CD1c-positive myeloid dendritic cell (primary cell): ENCODE measurements at regions not wholly inside any gene's neighbourhood (a gene's known extent, or its start where the extent isn't known, plus 50 kb on each side); places are given as distances from the start of the nearest gene placed in this dataset.
"Not testable (repeated sequence)": the region's sequence is repeated elsewhere in the genome, so short reads cannot be mapped to it uniquely, and the experiment has no call there.

Experiments used
- DNase-seq: peaks from one replicate; pipeline ENCODE4 v3.0.0-alpha.2; 2016; ENCODE audit errors: extremely low spot score

GRCh38 chr1:25022361-25023189 lies 92.5 kb upstream of the RUNX3 start:
- peak; percentile 95 for DNase-seq

DNA sequence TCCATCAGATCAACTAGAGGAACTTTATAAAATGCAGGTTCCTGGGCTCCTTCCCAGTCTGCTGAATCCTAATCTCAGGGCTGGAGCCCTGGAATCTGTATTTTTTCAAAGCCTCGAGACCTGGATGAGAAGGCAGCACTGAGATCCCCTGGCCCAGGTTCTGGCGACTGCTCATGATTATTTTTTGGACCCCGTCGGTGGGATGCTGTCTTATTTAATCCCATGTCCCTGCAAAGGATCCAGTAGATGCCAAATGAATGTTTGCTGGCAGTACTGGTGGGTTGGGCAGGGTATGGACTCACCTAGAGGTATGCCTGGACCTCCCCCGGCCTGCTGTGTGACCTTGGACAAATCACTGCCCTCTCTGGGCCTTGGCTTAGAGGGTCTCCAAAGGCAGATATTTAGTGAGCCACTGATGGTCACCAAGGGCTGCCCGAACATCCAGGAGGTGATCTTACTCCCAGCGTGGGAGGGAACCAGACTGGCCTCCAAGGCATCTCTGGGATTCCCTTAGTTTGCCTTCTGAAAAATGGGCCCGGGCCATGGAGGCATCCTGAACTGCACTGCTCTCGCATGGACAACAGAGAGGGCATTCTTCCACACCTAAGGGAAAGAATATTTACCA lies 91.6 kb upstream of the RUNX3 start:
- no peak for DNase-seq

GRCh38 chr1:25020851-25021590 lies 90.9 kb upstream of the RUNX3 start:
- no peak for DNase-seq

DNA sequence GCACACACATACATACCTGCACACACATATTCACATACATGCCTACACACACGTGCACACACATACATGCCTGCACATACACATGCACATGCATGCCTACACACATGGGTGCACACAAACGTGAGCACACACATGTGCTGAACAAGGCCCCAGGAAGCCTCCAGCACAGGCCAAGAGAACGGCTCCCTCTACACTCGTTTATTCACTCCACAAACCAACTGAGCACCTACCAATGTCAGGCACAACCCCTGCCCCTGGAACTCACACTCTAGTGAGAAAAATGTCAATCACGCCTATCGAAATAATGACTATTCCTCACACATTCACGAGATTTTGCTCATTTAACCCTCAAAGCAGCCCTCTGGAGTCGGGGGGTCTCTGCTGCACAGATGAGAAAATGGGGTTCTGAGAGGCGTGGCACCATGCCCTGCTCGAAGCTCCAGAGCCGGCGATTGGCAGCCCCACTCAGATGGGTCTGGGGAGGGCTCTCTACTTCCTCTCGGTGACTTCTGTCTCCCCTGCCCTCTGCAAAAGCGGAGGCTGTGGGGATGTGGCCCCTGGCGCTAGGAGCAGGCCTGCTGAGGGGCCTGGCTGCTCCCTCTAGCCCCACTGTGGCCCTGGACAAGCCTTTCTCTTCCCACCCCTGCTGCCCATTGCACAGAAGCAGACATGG lies 90.2 kb upstream of the RUNX3 start:
- DNase-seq, result peak; percentile 53

DNA sequence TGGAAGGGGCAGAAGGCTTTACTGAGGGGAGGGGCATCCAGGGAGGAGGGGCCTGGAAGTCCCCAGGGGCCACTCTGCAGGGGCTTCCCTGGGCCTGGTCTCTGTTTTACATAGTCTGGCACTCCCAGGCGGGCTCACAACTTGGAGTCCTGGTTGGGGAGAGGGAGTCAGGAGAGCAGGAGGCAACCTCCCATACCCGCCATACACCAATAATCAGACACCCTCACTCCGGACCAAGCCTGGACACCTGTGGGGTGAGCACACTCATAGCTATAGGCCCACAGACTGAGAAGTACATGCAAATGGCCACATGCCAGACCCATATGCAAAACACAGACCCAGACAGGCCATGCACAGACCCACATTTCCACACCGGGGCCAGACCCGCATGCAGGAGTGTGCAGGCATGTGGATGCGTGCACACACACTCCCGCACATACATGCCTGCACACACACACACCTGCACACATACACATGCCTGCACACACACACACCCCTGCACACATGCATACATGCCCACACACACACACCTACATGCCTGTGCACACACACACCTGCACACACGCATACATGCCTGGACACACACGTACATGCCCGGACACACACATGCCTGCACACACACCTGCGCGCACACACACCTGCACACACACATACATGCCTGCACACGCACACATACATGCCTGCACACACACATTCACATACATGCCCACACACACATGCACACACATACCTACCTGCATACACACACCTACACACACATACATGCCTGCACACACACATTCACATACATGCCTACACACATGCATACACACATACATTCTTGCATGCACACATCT lies 89.5 kb upstream of the RUNX3 start:
- no peak for DNase-seq

DNA sequence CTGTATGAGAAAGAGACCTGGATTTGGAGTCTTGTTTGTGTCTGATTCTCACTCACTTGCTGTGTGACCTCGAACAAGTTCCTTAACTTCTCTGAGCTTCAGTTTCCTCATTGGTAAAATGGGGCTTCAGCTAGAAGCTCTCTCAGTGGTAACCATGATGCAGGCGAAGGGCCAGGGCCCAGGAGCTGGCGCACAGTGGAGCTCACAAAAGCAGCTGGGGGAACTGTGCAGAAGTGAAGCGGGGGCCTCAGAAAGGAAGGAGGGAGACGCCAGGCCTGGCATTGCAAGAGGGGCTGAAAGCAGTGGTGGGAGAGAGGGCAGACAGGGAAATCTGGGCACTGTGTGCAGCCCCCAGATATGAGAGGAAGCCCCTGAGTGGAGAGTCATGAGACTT lies 88.9 kb upstream of the RUNX3 start:
- no peak for DNase-seq

GRCh38 chr1:25018110-25018735 lies 88.1 kb upstream of the RUNX3 start:
- no peak for DNase-seq

DNA sequence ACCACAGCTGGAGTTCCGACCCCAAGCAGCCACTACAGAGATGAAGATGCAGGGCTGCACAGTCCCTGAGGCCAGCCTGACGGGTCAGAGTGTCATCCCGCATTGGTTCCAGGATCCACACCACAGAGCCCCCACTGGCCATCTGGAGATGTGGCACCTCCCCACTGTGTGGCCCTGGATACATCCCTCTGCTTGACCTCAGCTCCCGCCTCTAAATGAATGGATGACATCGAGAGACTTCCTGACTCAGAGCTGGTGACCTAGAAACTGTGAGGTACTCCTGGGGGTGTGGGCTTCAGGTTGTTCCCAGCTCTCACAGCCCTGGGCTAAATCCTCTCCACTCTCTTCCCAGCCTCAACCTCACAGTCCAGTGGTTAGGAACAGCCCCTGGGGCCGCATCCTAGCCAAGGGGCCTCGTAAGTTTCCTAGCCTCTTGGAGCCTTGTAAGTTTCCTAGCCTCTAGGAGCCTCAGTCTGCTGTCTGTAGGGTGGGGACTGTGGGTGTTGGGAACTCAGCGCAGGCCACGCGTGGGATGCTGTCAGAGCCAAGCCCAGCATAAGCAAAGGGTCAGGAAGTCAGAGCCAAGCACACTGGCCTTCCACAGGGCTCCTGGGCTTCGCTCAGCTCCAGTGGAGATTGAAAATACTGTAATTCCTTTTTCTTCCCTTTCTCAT lies 87.5 kb upstream of the RUNX3 start:
- DNase-seq, result no peak

GRCh38 chr1:25012966-25013962 lies 83.2 kb upstream of the RUNX3 start:
- no peak for DNase-seq

DNA sequence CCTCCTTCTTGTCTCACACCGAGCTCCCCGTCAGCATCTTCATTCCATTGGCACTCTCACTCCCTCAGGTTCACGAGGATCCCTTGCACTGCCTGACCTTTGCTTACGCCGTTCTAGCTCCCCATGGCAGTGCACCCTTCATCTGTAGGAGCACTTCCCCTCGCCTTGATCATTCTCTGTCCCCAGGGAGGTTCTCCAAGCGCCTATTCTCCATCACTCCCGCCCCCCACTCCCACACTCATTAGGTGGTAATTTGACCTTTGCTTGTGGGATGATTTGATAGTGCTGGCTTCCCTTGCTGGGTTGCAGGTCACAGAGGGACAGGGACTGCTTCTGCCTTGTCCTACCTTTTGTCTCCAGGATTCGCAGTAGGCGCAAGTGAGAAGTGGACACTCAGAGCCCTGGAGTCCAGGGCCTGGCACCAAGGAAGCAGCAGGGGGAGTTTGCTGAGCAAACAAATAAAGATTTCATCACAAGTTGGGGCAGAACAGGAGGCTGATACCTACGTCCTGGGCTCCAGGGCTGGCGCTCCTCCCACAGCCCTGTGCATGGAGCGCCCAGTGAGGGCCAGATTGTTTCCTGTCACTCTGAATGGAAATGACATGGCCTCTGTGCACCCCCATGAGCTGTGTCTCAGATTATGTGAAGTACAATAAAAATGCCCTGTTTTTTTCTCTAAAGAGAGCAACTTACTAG lies 82.0 kb upstream of the RUNX3 start:
- peak; percentile 34 for DNase-seq

DNA sequence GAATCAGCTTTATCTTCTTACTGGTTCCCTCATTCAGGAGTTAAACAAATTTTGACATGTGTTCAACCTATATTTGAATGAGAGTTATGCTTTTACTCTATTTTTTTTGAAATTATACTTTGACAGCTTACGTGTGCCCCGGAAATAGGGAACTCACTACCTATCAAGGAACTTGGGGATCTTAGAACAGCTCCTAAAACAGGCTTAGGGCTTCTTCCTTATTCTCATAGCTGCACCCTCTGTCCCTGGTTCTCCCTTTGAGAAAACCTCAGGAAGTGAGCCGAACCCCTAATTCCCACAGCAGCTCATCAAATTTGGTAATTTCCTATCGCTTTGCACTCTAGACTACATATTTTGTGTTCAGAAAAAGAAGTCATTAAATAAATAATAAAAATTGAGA lies 81.2 kb upstream of the RUNX3 start:
- DNase-seq, result peak; percentile 66

- DNase-seq, result peak; percentile 78
Measured at GRCh38 chr1:25009671-25010262, 79.7 kb upstream of the RUNX3 start.

DNA sequence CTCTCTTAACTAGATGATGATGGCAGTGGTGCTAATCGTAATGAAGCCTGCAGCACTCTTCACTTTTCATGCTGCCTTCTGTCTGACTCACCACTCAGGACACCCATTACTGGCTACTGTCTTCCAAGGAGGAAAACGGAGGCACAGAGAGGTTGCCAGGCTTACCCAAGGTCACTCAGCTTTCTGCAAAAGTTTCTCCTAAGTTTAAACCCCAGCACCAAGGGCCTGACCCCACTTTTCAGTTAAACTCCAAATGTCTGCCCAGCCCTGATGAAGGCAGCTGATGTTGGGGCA lies 78.1 kb upstream of the RUNX3 start:
- no peak for DNase-seq

- DNase-seq, result not testable (repeated sequence)
Measured at GRCh38 chr1:25007390-25008191, 77.5 kb upstream of the RUNX3 start.

GRCh38 chr1:25006770-25007169 lies 76.7 kb upstream of the RUNX3 start:
- DNase-seq, result peak; percentile 37

DNA sequence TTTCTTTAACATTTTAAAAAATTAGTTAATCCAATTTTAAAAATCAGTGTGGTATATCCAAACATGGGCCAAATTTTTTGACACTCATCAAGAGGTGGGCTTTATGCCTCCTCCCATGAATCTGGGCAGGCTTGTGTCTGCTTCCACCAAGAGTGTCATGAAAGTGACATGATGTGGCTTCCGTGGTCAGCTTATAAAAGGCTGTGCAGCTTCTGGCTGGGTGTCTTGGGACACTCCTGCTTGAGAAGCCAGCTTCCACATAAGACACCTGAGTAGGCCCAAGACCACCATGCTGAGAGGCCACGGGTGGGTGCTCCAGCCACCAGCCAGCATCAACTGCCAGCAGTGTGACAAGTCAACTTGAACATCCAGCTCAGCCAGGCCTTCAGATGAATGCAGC lies 74.3 kb upstream of the RUNX3 start:
- DNase-seq, result no peak

DNA sequence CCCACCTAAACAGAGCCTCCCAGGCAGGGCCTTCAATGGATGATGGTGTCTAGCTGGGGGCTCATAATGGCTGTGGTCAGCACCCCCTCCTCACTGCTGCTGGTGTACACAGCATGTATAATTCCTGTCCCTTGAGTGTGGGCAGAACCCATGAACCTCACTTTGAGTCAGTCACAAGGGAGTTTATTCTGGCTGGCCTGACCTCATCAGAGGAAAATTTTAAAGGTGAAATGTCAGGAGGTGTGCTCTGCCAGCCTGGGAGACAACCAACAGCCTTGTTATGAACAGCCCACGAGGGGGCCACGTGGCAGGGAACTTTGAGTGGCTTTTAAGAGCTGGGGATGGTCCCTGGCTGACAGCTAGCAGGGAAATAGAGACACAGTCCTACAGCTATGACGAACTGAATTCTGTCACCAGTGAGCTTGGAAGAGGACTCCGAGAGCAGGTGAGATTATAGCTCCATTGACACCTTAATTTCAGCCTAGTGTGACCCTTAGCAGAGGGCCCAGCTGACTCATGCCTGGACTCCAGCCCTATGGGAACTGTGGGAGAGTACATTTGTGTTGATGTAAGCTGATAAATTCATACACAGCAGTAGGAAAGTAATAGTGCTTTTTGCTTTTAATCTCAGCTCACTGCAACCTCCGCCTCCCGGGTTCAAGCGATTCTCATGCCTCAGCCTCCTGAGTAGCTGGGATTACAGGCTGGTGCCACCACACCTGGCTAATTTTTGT lies 73.5 kb upstream of the RUNX3 start:
- no peak for DNase-seq
